HG03045 (cell line): ENCODE measurements at regions not wholly inside any gene's neighbourhood (a gene's known extent, or its start where the extent isn't known, plus 50 kb on each side); places are given as distances from the start of the nearest gene placed in this dataset.
"Not testable (repeated sequence)": the region's sequence is repeated elsewhere in the genome, so short reads cannot be mapped to it uniquely, and the experiment has no call there.

Experiments used
- ATAC-seq: cut with Tn5 transposase; IDR thresholded peaks from one replicate; pipeline ENCODE4 v1.9.1; 2021; ENCODE audit warnings: mild to moderate bottlenecking, moderate library complexity; ENCODE audit not compliant: unreplicated experiment

DNA sequence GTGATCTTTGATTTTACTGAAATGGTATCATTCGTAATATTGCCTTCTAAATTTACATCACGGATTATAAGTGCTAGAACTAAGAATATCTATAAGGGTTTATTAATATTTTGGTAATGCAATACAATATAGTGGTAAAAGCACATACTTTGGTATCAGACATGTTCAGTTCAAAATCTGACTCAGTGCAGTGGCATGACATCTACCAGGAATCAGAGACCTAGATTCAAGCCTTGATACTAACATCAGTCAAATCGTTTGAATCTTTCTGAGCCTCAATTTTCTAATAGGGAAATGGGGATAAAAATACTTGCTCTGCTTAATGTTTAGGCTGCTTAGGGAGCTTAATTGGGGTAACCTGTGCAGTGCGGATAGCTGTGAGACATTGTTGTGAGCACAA lies 488.0 kb downstream of the BCKDHB start:
- ATAC-seq: no peak

DNA sequence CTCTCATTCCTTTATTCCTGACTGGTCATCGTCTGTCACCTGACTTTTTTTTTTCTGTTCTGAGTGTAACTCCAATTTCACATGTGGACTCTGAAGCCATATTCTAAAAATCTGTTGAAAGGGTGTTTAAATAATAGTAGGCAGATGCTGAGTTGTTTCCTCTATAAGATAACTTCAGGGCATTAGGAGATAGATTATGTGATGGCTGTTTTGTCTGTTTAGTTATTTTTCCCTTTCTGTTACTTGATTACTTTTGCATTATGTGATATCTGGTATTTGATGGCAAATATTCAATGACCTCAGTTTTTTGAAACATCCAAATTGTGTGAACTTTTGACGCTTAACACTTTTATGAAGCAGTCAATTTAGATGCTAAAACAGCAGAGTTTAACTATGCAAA lies 486.0 kb downstream of the BCKDHB start:
- no peak for ATAC-seq

DNA sequence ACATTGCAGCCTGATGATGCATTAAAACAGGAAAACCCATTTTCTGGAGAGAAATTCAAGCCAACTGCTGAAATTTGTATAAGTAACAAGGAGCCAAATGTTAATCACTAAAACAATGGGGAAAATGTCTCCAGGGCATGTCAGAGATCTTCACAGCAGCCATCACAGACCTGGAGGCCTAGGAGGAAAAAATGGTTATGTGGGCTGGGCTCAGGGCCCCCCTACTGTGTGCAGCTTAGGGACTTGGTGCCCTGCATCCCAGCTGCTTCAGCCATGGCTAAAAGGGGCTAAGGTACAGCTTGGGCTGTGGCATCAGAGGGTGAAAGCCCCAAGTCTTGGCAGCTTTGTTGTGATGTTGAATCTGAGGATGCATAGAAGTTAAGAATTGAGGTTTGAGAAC lies 479.8 kb downstream of the BCKDHB start:
- no peak for ATAC-seq

DNA sequence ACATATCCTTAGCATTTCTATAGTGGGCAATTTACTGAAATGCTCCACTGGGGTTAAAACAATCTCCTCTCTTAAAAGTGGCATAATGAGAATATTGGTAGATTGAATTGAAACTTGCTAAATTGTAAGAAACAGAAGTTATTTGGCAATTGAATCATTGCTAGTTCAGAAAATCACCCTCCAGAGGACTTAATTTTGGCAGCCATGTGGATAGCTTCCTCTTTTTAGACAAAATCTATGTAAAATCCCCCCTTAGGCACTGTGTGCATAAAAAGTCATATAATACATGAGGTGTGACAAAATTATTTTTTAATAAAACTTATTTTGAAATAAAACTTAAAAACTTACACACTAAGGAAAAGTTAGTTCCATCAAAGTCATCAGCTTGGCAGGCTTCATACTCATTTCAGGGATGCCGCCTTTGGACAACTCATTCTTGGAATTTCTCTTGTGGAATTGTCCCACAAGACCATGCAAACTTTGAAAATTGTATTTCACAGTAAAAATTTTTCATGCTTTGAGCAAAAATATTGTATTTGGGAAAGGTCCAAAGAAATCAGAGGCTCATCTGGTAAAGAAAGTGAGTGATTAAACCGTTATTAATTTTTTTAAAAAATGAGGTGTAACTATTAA lies 473.0 kb downstream of the BCKDHB start:
- ATAC-seq: no peak

DNA sequence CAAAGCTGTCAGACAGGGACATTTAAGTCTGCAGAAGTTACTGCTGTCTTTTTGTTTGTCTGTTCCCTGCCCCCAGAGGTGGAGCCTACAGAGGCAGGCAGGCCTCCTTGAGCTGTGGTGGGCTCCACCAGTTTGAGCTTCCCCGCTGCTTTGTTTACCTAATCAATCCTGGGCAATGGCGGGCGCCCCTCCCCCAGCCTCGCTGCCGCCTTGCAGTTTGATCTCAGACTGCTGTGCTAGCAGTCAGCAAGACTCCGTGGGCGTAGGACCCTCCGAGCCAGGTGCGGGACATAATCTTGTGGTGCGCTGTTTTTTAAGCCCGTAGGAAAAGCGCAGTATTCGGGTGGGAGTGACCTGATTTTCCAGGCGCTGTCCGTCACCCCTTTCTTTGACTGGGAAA lies 466.8 kb downstream of the BCKDHB start:
- not testable (repeated sequence) for ATAC-seq

DNA sequence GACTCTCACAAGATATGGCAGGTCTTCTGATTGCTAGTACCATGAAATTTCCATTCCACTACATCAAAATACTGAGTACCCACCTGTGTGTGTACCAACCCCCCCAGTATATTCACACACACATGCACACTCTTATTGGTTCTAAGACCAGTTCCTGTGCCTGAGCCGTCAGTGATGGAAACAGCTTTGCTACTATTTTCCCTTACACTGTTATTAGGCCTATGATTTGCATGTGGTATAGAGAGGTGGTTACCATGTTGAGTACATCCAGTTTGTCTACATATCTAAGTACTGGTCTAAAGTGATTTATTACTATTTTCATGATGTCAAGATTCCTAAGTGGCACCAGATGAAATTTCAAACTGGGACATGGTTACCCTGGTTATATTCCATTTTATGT lies 459.9 kb downstream of the BCKDHB start:
- no peak for ATAC-seq

DNA sequence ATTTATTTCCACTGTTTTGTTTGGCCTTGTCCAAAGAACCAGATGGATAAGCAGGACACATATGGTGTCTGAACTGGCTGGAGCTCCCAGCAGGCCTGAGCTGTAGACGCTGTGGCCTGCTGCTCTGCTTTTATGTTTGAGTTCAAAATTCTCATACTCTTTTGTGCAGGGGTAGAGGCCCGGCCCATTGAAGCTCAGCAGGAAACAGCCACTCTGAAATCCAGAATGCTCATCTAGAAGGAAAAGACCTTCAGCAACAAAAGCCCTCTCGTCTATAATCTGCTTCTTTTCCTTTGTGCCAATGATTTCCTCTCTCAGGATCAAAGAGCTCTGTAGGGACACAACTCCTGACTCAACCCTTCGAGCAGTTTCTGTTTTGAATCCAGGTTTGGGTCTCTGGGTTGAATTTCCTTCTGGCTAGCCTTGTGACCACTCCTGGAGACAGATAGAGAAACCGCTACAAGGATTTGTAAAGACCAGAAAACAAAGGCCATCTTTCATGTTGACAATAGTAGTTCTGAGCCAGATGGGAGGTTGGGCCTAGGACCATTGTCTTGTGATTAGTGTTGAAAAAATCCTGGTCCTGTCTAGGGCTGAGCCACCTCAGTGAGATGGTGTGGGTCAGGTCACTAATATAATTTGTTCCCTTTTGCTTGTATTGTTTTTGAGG lies 446.7 kb downstream of the BCKDHB start:
- no peak for ATAC-seq

DNA sequence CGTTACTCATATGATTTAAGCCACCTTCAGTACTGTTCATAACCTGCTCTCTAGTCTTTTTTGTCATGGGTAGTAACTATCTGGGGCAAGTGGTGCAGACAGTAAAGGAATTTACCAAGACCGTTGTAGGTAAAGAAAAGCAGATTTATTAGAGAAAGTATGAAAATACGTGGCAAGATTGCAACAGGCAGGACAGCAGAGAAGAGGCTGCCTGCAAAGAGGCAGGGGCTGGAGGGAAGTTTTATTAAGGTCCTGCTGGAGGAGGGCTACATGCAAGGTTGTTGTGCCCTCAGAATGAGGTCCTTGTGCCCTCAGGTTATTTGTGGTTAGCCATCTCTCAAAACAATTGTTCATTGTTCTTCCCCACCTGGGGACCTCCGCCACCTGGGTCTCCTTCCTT lies 444.3 kb downstream of the BCKDHB start:
- ATAC-seq: no peak

DNA sequence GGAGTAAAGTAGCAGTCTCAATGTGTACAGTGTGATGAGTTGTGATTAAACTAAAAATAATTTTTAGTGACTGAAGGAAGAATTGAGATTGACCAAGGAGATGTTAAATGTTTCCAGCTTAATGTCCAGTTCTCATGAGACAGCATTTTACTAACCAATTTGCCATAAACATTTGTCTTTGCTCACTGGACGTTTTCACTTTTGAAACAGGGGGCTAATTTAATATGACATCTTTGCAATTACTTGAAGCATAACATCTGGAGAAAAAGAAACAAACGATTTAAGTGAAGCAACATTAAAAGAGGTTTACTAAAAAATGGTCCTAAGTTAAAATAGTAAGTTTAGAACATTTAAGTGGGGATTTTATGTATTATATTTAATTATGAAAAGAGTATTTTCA lies 443.8 kb downstream of the BCKDHB start:
- no peak for ATAC-seq

DNA sequence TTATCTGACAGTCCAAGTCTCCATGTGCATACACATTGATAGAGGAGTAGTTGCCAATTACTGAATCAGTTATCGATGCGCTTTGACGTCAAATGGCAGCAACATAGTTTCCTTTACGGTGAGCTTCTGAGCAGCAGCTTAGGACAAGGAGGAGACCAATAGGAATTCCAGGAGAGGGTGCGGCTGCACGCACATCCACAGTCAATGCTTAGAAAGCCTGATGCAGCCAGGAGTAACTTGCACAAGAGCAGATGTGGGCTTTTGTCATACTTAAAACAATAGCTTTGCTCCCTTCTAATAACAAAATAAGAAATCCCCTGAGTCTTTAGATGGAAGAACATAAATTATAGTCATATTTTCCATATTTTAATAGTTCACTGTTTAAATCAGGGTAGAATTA lies 442.1 kb downstream of the BCKDHB start:
- no peak for ATAC-seq

DNA sequence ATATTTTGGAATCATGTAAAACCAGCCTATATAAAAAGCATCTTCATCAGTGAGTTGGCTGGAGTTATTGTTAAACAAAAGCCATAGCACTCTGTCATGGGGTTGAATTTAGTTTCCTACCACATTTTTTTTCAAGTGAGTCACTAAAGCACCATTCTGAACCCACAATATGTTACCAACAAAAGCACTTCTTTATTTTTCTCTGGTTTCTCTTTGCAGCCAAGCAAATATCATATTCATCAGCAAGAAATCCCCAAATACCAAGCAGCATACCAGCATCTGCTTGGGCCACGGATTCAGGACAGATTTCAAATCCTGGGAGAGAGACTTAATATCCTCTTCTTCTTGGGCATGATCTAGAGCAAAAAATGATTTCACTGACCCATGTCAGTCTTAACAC lies 441.4 kb downstream of the BCKDHB start:
- no peak for ATAC-seq

DNA sequence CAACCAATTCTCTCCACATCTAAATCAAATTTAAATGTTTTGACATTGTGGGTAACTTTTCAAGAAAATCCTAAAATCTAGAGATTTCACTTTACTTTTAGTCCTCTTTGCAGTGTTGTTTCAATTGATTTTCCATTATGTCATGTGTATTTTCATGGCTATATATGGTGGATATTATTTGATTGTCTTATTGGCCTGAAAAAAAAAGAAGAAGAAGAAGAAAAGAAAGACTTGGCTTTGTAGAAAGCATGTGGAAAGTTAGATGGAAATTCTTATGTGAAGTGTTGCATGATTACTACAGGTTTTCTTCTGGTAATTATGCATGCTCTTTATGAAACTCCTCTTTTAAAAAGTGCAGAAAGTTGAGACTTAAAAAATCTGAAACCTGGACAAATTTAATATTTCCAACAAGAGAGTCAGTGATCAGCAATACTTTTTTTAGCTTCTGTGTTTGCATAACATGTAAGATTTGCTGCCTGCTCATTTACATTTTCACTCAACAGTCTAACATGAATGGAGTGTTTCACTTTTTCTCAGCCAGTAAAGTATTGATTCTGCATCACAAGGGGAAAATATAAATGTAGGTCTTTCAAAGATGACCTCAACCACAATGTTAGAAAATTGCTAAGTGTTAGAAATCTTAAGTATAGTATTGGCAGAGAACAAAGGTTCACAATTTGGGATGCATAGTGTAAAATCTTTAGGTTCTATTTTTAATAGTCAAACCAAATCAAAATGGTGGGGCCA lies 438.7 kb downstream of the BCKDHB start:
- ATAC-seq: no peak

DNA sequence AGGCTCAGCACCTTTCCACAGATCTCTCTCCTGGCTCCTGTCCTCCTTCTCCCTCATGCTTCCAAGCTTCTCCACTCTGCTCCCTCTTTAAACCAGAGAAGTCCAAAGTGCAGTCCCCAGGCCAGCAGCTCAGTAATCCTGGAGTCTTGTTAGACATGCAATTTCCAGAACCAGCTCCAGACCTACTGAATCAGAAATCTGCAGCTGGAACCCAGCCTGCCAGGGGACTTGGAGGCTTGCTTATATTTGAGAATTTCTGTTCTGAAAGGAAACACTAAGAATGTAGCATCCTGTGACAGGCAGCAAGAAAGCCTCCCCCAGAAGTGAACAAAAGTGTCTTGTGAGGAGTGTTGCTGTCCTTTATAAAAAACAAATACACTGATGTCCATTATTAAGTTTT lies 438.1 kb downstream of the BCKDHB start:
- ATAC-seq: no peak

DNA sequence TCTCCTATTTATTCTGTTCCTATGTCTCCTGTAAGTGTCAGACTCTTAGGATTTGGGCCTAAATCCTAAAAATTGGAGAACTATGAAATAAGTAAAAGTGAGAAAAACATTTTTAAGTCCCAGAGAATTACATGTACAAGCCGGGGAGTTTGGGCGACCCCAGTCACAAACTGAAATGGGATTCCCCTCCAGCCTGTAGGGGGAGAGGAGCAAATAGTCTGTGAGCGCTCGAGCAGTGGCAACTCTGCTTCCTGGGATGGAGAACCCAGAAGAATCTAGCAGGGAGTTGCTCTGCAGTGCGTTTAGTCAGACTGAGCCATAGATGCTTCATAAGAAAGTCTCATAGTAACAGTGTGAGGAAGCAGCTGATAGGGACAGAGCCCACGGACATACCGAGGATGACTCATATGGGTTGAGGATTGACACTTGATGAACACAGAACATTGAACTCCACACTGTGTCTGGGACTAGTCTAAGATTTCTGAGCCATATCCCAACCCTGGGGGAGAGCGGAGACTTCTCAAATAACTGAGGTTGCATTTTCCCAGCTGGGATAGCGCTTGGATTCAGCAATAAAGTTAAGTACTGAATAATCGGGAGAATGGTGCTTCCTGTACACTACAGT lies 437.2 kb downstream of the BCKDHB start:
- no peak for ATAC-seq

DNA sequence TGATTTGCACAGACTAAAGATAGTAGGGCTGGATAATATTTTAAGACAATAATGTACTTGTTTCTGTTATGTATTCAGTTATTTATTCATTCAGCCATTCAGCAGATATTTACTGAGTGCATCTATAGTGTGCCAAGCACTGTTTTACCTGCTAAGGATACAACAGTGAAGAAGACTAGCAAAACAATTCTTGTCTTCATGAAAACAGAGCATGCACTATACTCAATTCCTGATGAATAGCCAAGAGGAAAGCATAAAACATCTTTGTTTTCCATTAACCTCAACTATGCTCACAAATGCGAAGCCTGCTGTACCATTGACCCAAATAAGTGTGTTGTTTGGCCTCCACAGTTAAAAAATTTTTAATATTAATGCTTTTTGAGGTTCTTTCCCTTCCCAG lies 436.7 kb downstream of the BCKDHB start:
- ATAC-seq: no peak

DNA sequence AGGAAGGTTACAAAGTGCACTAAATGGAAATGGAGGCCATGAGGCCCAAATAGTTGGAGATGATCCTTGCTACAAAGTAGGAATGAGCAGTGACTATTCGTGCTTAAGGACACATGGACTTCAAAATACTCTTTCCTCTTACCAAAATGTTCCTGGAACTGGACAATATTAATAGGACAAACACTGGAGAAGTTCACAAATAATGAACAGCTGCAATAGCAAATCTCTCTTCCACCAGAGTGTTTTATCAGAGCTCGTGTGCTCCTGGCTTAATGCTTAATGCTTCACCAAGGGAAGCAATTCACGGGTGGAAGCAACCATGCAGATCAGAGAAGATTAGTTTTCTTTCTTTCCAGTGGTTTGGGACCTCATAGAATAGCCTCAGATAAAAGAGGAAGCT lies 435.4 kb downstream of the BCKDHB start:
- no peak for ATAC-seq

DNA sequence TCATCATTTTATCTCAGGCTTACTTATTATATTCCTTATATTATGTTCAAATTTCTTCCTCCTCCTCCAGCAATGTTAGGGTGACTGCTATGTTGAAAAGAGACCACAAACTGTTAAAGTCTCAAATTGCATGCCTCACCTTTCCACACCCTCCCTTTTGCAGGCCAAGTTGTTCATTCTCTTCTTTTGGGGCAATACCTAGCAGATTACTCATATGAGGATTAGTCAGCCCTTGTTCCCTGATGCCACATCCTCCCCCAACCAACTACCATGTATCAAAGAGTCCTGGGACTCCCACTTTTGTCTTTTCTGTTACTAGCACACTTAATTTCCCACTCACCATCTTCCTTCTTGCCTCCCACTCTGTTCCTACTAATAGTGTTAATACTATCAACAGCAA lies 434.7 kb downstream of the BCKDHB start:
- ATAC-seq: no peak

DNA sequence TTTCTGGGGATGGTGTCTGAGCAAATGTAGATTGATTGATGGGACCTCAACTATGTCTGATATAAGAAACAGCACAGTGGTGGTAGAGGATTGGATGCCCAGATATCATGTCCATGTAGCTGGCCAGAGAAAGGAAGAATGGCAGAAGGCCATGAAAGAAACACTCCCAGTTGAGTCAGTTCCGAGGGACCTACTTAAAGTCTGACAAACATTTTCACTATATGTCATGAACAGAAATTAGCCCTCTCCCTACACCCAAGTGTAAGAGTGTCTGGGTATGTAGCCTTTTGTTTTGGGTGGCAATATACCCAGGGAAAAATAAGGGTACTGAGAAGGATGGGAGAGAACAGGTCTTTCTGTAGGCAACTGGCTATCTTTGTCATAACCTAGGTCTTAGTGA lies 434.2 kb downstream of the BCKDHB start:
- no peak for ATAC-seq

DNA sequence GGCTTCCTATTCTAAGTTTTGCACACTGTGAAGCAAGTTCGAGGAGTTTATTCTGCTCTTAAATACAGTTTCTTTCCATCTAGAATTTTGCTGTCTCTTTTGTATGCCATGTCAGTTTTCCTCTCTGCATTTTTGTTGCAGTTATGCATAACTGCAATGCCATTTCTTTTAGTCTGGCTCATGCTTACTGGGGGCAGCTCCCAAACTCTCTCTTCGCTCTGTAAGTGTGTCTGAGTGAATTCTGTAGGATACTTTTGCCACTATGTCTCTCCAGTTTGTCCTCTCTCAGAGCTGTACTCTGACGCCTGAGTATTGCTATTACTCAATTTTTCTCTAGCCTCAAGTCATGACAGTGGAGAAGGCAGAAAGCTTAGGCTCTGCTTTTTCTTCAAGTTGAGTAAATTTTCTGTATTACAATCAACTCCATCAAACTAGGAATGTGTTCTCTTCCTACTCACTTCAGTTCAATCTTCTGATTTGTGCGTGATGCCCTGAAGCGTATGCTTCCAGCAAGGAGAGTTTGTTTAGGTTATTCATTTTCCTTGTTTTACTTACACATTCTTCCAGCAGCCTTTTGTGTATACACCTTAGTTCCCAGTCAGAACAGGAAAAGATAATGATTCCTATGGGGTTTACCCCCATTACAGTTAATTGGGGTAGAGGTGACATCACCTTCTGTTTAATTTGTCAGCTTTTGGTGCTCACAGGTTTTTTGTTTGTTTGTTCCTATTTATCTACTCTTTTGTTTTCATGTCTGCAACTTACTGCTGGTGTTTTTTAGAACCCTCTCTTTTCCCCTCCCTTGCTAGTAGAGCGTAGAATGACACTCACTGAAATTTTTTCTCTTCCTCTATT lies 430.9 kb downstream of the BCKDHB start:
- no peak for ATAC-seq

DNA sequence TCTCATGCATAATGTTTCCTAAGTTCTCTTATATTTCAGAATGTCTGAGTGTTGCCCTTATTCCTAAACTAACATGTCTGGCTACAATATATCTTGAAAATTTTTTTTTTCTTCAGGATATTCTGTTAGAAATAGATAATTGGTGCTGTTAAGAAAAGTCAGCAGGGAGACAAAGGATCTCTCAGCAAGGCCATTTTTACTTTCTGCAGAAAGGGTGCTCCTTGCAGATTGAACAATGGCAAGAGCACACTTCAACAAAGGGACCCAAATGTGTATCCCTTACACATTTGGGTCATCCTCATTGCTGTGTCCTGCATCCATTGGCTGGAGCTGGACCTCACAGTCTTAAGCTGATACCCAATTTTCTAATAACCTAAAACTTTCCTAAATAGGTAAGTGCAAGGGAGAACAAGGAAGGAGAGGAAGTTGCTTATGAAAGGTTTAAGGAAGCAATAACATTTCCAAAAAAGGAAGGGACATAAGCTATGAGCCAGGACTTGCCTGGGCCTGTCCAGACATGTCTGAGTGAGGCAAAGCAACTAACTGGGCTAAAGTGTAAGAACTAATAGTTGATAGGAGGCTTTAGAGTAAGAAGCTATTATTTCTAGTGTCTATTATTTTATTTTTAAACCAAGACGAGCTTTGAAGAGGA lies 429.6 kb downstream of the BCKDHB start:
- ATAC-seq: no peak
